SK-N-SH (cell line): ENCODE measurements at regions not wholly inside any gene's neighbourhood (a gene's known extent, or its start where the extent isn't known, plus 50 kb on each side); places are given as distances from the start of the nearest gene placed in this dataset.

ENCODE experiments used
- CTCF ChIA-PET: fragments of 300-600, 350-600 bp; formaldehyde crosslinking; extraction: SDS; loops from one replicate; lab custom pipeline; 2021; lab: Yijun Ruan, JAX
- POLR2A ChIA-PET: fragments of 350-600 bp; sonication (Branson Sonifier 250); formaldehyde crosslinking; extraction: SDS; loops from one replicate; lab custom pipeline; 2020; ENCODE audit warnings: antibody characterized with exemption, inconsistent platforms; lab: Yijun Ruan, JAX
- DNase-seq: peaks from one replicate; pipeline ENCODE4 v3.0.0; 2012
- H2AFZ ChIP-seq: fragments of 200-600 bp; sonication (generic); 2 replicates; pipeline ENCODE4 v1.8.1; 2016; ENCODE audit warnings: antibody characterized with exemption, mild to moderate bottlenecking, low read depth
- H3F3A ChIP-seq: fragments of 200-600 bp; sonication (generic); replicated peaks from 2 replicates; pipeline ENCODE3; 2016; ENCODE audit warnings: antibody characterized with exemption, mild to moderate bottlenecking; ENCODE audit not compliant: insufficient read depth
- H3K27ac ChIP-seq, 2 experiments: fragments of 200-500 bp in 1 of 2; fragments of 200-600 bp in 1 of 2; sonication (Bioruptor generic) in 1 of 2; sonication (generic), shearing (Covaris generic) in 1 of 2; 2 replicates each; pipeline versions ENCODE4 v1.5.1 to v1.6.1; 2014 to 2016; ENCODE audit warnings: low read depth in 2 of 2, inconsistent platforms in 1 of 2, low read length in 1 of 2, mild to moderate bottlenecking in 1 of 2, mixed read lengths in 1 of 2
- H3K27me3 ChIP-seq: fragments of 200-600 bp; sonication (generic), shearing (Covaris generic); 2 replicates; pipeline ENCODE4 v1.6.1; 2016; ENCODE audit warnings: mixed run types; ENCODE audit not compliant: insufficient read depth
- H3K36me3 ChIP-seq, 2 experiments: fragments of 200-500 bp in 1 of 2; fragments of 200-600 bp in 1 of 2; sonication (Bioruptor generic) in 1 of 2; sonication (generic) in 1 of 2; replicated peaks in 1 of 2; 2 replicates each; pipeline versions ENCODE3 to v1.5.1; 2014 to 2016; ENCODE audit warnings: low read length in 1 of 2, mild to moderate bottlenecking in 1 of 2; ENCODE audit not compliant: insufficient read depth in 2 of 2, control insufficient read depth in 1 of 2
- H3K4me1 ChIP-seq, 2 experiments: fragments of 200-500 bp in 1 of 2; fragments of 200-600 bp in 1 of 2; sonication (Bioruptor generic) in 1 of 2; sonication (generic), shearing (Covaris generic) in 1 of 2; 2 replicates each; pipeline versions ENCODE4 v1.5.1 to v1.6.1; 2014 to 2016; ENCODE audit warnings: low read depth in 1 of 2, low read length in 1 of 2, mixed run types in 1 of 2; ENCODE audit not compliant: insufficient read depth in 2 of 2, control insufficient read depth in 1 of 2
- H3K4me2 ChIP-seq: fragments of 200-600 bp; sonication (generic), shearing (Covaris generic); 2 replicates; pipeline ENCODE4 v1.6.1; 2017; ENCODE audit warnings: mixed run types
- H3K4me3 ChIP-seq, 2 experiments: fragments of 200-500 bp in 1 of 2; fragments of 200-600 bp in 1 of 2; sonication (Bioruptor generic) in 1 of 2; sonication (generic), shearing (Covaris generic) in 1 of 2; 2 replicates each; pipeline versions ENCODE4 v1.5.1 to v1.8.1; 2014 to 2016; ENCODE audit warnings: low read depth in 2 of 2, inconsistent platforms in 1 of 2, low read length in 1 of 2, mild to moderate bottlenecking in 1 of 2, mixed read lengths in 1 of 2, moderate library complexity in 1 of 2
- H3K79me2 ChIP-seq: fragments of 200-600 bp; sonication (generic); 2 replicates; pipeline ENCODE4 v1.8.1; 2017; ENCODE audit warnings: mild to moderate bottlenecking; ENCODE audit not compliant: insufficient read depth
- H3K9ac ChIP-seq: fragments of 200-600 bp; sonication (generic); 2 replicates; pipeline ENCODE4 v1.6.1; 2017; ENCODE audit warnings: mixed run types
- H3K9me2 ChIP-seq: fragments of 200-600 bp; sonication (generic); 2 replicates; pipeline ENCODE4 v1.6.1; 2017; ENCODE audit warnings: mixed run types
- H3K9me3 ChIP-seq: fragments of 200-600 bp; sonication (generic); 2 replicates; pipeline ENCODE4 v1.6.1; 2017; ENCODE audit warnings: mixed run types, mild to moderate bottlenecking, moderate library complexity
- H4K20me1 ChIP-seq: fragments of 200-600 bp; sonication (generic); 2 replicates; pipeline ENCODE4 v1.6.1; 2017; ENCODE audit warnings: mild to moderate bottlenecking, mixed run types; ENCODE audit not compliant: insufficient read depth
- CHD2 ChIP-seq: fragments of 150-350 bp; IDR thresholded peaks from 2 replicates; pipeline ENCODE4 v1.6.1; 2018; ENCODE audit warnings: low read length; ENCODE audit not compliant: partially characterized antibody
- CTCF ChIP-seq: fragments of 200-600 bp; sonication (generic); IDR thresholded peaks from 2 replicates; pipeline ENCODE4 v1.6.1; 2017; ENCODE audit warnings: antibody characterized with exemption, mild to moderate bottlenecking, moderate library complexity
- ELF1 ChIP-seq: IDR thresholded peaks from 2 replicates; pipeline ENCODE4 v1.4.0; 2012
- EP300 ChIP-seq, 2 experiments: IDR thresholded peaks; 2 replicates each; pipeline versions ENCODE4 v1.4.0 to v1.6.1; 2012; ENCODE audit warnings: borderline replicate concordance in 1 of 2, low read depth in 1 of 2, low read length in 1 of 2
- EZH2phosphoT487 ChIP-seq: fragments of 200-600 bp; sonication (generic); IDR thresholded peaks from 2 replicates; pipeline ENCODE4 v1.6.1; 2017; ENCODE audit warnings: low read depth, mixed run types, mild to moderate bottlenecking, antibody characterized with exemption, moderate library complexity, borderline replicate concordance
- FOSL2 ChIP-seq: IDR thresholded peaks from 2 replicates; pipeline ENCODE4 v1.4.0; 2012; ENCODE audit warnings: low read depth, mild to moderate bottlenecking, moderate library complexity, borderline replicate concordance
- FOXM1 ChIP-seq: IDR thresholded peaks from 2 replicates; pipeline ENCODE4 v1.4.0; 2012; ENCODE audit warnings: low read depth, mild to moderate bottlenecking
- GABPA ChIP-seq: IDR thresholded peaks from 2 replicates; pipeline ENCODE4 v1.4.0; 2012; ENCODE audit warnings: low read depth, mild to moderate bottlenecking
- GATA2 ChIP-seq: sonication (generic); formaldehyde crosslinking; IDR thresholded peaks from 2 replicates; pipeline ENCODE4 v1.5.0; 2020; ENCODE audit warnings: mild to moderate bottlenecking, missing genetic modification reagents
- JUND ChIP-seq: IDR thresholded peaks from 2 replicates; pipeline ENCODE4 v1.4.0; 2012
- MAX ChIP-seq: IDR thresholded peaks from 2 replicates; pipeline ENCODE4 v1.4.0; 2012; ENCODE audit warnings: low read depth
- RAD21 ChIP-seq: IDR thresholded peaks from 2 replicates; pipeline ENCODE4 v1.6.1; 2012; ENCODE audit warnings: mild to moderate bottlenecking, low read length
- RCOR1 ChIP-seq: fragments of 150-350 bp; IDR thresholded peaks from 2 replicates; pipeline ENCODE4 v1.6.1; 2017; ENCODE audit warnings: antibody characterized with exemption, low read length
- RXRA ChIP-seq: IDR thresholded peaks from 2 replicates; pipeline ENCODE4 v1.4.0; 2012; ENCODE audit warnings: low read depth, mild to moderate bottlenecking, borderline replicate concordance
- USF1 ChIP-seq: IDR thresholded peaks from 2 replicates; pipeline ENCODE4 v1.4.0; 2012; ENCODE audit warnings: low read depth, borderline replicate concordance
- USF2 ChIP-seq: fragments of 150-350 bp; IDR thresholded peaks from 2 replicates; pipeline ENCODE4 v1.6.1; 2017; ENCODE audit warnings: antibody characterized with exemption, low read length, low read depth, borderline replicate concordance
- YY1 ChIP-seq: IDR thresholded peaks from 2 replicates; pipeline ENCODE4 v1.4.0; 2012; ENCODE audit warnings: low read depth, mild to moderate bottlenecking
- WGBS: methylation state at CpG from one replicate; pipeline ENCODE4 v1.1.6; 2017; ENCODE audit warnings: low lambda C conversion rate; 5-methylcytosine and 5-hydroxymethylcytosine counted together

GRCh38 chr12:25883026-25883916, 75.2 kb upstream of the RASSF8 start:
- CTCF ChIA-PET = no interaction called here
- Histone ChIP-seq H3K4me1 (no peaks in the 10 kb centered on the region; a peak in 2 of 4 replicates), H3K9me2 (no peaks in the 10 kb centered on the region), H3K4me2 (no peak overlapping the region), H4K20me1 (no peaks in the 10 kb centered on the region), H3K9me3 (no peaks in the 10 kb centered on the region), H3K4me3 (no peak overlapping the region), H3K27ac (no peak overlapping the region), H2AFZ (no peak overlapping the region), H3F3A (no peaks in the 10 kb centered on the region), H3K79me2 (no peaks in the 10 kb centered on the region), H3K36me3 (no peaks in the 10 kb centered on the region)
- POLR2A ChIA-PET = no interaction called here
- DNase-seq = no peak
- WGBS = 76% methylated on average over 10 of the region's 10 CpGs
- TF ChIP-seq EZH2phosphoT487 = no peak
- TF ChIP-seq RAD21 = no peak
- TF ChIP-seq JUND = no peak
- TF ChIP-seq CTCF = no peak
- TF ChIP-seq EP300 (IDR thresholded peaks at IDR 0.05; ENCODE audit: borderline replicate concordance in 1 of 2, low read depth in 1 of 2, low read length in 1 of 2) = no peak
- TF ChIP-seq GABPA = no peak
- no peak for TF ChIP-seq RCOR1
- TF ChIP-seq USF1 = no peak
- TF ChIP-seq RXRA = no peak
- TF ChIP-seq CHD2 = no peak
- no peak for TF ChIP-seq MAX
- TF ChIP-seq ELF1 = no peak
- TF ChIP-seq FOSL2 = no peak
- no peak for TF ChIP-seq YY1
- TF ChIP-seq USF2 = no peak
- TF ChIP-seq FOXM1 = no peak
- TF ChIP-seq GATA2 (CRISPR knock-in tag) = no peak
- TF ChIP-seq, all 33 proteins: peak for 0
- no peaks in the 10 kb centered on the region for H3K27me3 ChIP-seq
- H3K9ac ChIP-seq = no peak overlapping the region
